IMR-90 (cell line): ENCODE measurements at regions not wholly inside any gene's neighbourhood (a gene's known extent, or its start where the extent isn't known, plus 50 kb on each side); places are given as distances from the start of the nearest gene placed in this dataset.

Source experiments
- ATAC-seq: fragments of 200-7000 bp; cut with Tn5 transposase; 2 replicates; pipeline ENCODE4 v1.9.1; 2020; ENCODE audit warnings: low read depth, mild to moderate bottlenecking, moderate library complexity
- BruUV-seq: library from RNA; stranded (reverse); fragments of 400-500 nt; replicated peaks from 2 replicates; lab custom pipeline; 2021; lab: Mats Ljungman, UMichigan
- CTCF ChIA-PET: fragments of 300-600 bp; formaldehyde crosslinking; extraction: SDS; loops from one replicate; lab custom pipeline; 2021; ENCODE audit warnings: antibody characterized with exemption; lab: Yijun Ruan, JAX
- POLR2A ChIA-PET: fragments of 300-600 bp; sonication (Branson Sonifier 250); formaldehyde crosslinking; loops from one replicate; lab custom pipeline; 2022; ENCODE audit warnings: antibody characterized with exemption; ENCODE audit not compliant: unreplicated experiment; lab: Charles Lee
- DNase-seq: peaks from one replicate; pipeline ENCODE4 v3.0.0; 2013
- H2AFZ ChIP-seq: replicated peaks from 2 replicates; pipeline ENCODE3; 2013; ENCODE audit warnings: low read length, mild to moderate bottlenecking; ENCODE audit not compliant: poor library complexity
- H2AK5ac ChIP-seq: 2 replicates; pipeline ENCODE4 v1.6.1; 2013; ENCODE audit warnings: low read depth, low read length, inconsistent platforms
- H2AK9ac ChIP-seq: replicated peaks from 2 replicates; pipeline ENCODE3; 2013; ENCODE audit warnings: mild to moderate bottlenecking, low read depth, low read length, moderate library complexity; ENCODE audit not compliant: poor library complexity
- H2BK120ac ChIP-seq: 2 replicates; pipeline ENCODE4 v1.6.1; 2013; ENCODE audit warnings: low read depth, low read length, inconsistent platforms
- H2BK15ac ChIP-seq: 3 replicates; pipeline ENCODE4 v1.6.1; 2013; ENCODE audit warnings: low read depth, low read length, inconsistent platforms
- H2BK20ac ChIP-seq: 2 replicates; pipeline ENCODE4 v1.6.1; 2013; ENCODE audit warnings: low read depth, mild to moderate bottlenecking, inconsistent platforms, low read length, moderate library complexity
- H2BK5ac ChIP-seq: 2 replicates; pipeline ENCODE4 v1.6.1; 2013; ENCODE audit warnings: mild to moderate bottlenecking, low read depth, low read length, inconsistent platforms; ENCODE audit not compliant: poor library complexity, severe bottlenecking
- H3K14ac ChIP-seq: replicated peaks from 2 replicates; pipeline ENCODE4 v1.6.1; 2013; ENCODE audit warnings: low read depth, low read length, inconsistent platforms
- H3K18ac ChIP-seq: 2 replicates; pipeline ENCODE4 v1.6.1; 2013; ENCODE audit warnings: low read depth, low read length, control low read depth
- H3K23ac ChIP-seq: 2 replicates; pipeline ENCODE4 v1.6.1; 2013; ENCODE audit warnings: low read depth, low read length, inconsistent platforms
- H3K27ac ChIP-seq: 2 replicates; pipeline ENCODE4 v1.5.1; 2013; ENCODE audit warnings: mild to moderate bottlenecking, control low read depth, low read length; ENCODE audit not compliant: insufficient read depth
- H3K27me3 ChIP-seq: 2 replicates; pipeline ENCODE4 v1.6.1; 2013; ENCODE audit warnings: low read length; ENCODE audit not compliant: control insufficient read depth, insufficient read depth
- H3K36me3 ChIP-seq: 2 replicates; pipeline ENCODE4 v1.6.1; 2013; ENCODE audit warnings: low read length, mixed read lengths; ENCODE audit not compliant: control insufficient read depth, insufficient read depth
- H3K4ac ChIP-seq: 2 replicates; pipeline ENCODE4 v1.6.1; 2013; ENCODE audit warnings: low read depth, low read length, inconsistent platforms
- H3K4me1 ChIP-seq: 2 replicates; pipeline ENCODE4 v1.6.1; 2013; ENCODE audit warnings: low read length, mixed read lengths; ENCODE audit not compliant: control insufficient read depth, insufficient read depth
- H3K4me2 ChIP-seq: 2 replicates; pipeline ENCODE4 v1.6.1; 2013; ENCODE audit warnings: low read depth, mild to moderate bottlenecking, control low read depth, low read length, moderate library complexity
- H3K4me3 ChIP-seq: 2 replicates; pipeline ENCODE4 v1.5.1; 2013; ENCODE audit warnings: low read depth, mild to moderate bottlenecking, control low read depth, low read length, moderate library complexity; ENCODE audit not compliant: insufficient read depth
- H3K56ac ChIP-seq: 2 replicates; pipeline ENCODE4 v1.6.1; 2013; ENCODE audit warnings: low read length, inconsistent platforms; ENCODE audit not compliant: insufficient read depth; ENCODE audit errors: extremely low read depth
- H3K79me1 ChIP-seq, 2 experiments: 2 replicates each; pipeline ENCODE4 v1.6.1; 2013; ENCODE audit warnings: low read length in 2 of 2, inconsistent platforms in 1 of 2, low read depth in 1 of 2
- H3K9ac ChIP-seq: 2 replicates; pipeline ENCODE4 v1.6.1; 2013; ENCODE audit warnings: low read depth, low read length, control low read depth
- H3K9me1 ChIP-seq: 2 replicates; pipeline ENCODE4 v1.6.1; 2013; ENCODE audit warnings: low read length, inconsistent platforms; ENCODE audit not compliant: insufficient read depth
- H3K9me3 ChIP-seq: 2 replicates; pipeline ENCODE4 v1.6.1; 2013; ENCODE audit warnings: low read length; ENCODE audit not compliant: control insufficient read depth, insufficient read depth
- H4K20me1 ChIP-seq: 2 replicates; pipeline ENCODE4 v1.6.1; 2013; ENCODE audit warnings: low read length, inconsistent platforms; ENCODE audit not compliant: insufficient read depth
- H4K5ac ChIP-seq: 2 replicates; pipeline ENCODE4 v1.6.1; 2013; ENCODE audit warnings: mild to moderate bottlenecking, low read depth, low read length, control low read depth
- H4K8ac ChIP-seq, 2 experiments: 2 replicates each; pipeline ENCODE4 v1.6.1; 2013; ENCODE audit warnings: low read depth in 2 of 2, low read length in 2 of 2, control low read depth in 1 of 2, inconsistent platforms in 1 of 2
- H4K91ac ChIP-seq: 2 replicates; pipeline ENCODE4 v1.6.1; 2013; ENCODE audit warnings: low read depth, low read length, inconsistent platforms; ENCODE audit not compliant: insufficient read depth
- MXI1 ChIP-seq: IDR thresholded peaks from 2 replicates; pipeline ENCODE4 v1.6.1; 2012; ENCODE audit warnings: low read depth, mild to moderate bottlenecking, low read length, moderate library complexity, borderline replicate concordance
- RCOR1 ChIP-seq: IDR thresholded peaks from 2 replicates; pipeline ENCODE4 v1.6.1; 2012; ENCODE audit warnings: mild to moderate bottlenecking, low read length, improper control_type of control experiment; ENCODE audit not compliant: insufficient replicate concordance
- SMC3 ChIP-seq: fragments of 150-350 bp; IDR thresholded peaks from 2 replicates; pipeline ENCODE4 v1.6.1; 2016; ENCODE audit warnings: low read depth, mild to moderate bottlenecking, antibody characterized with exemption, low read length, moderate library complexity
- WGBS, 2 experiments: methylation state at CpG; one replicate each; pipeline versions ENCODE4 v1.1.5 to v1.1.7; 2013; ENCODE audit warnings: missing lambda C conversion rate in 2 of 2; ENCODE audit not compliant: insufficient read length in 1 of 2; ENCODE audit errors: extremely low coverage in 2 of 2; 5-methylcytosine and 5-hydroxymethylcytosine counted together
- dilution Hi-C: fragments of 300-500 bp; cut with HindIII; formaldehyde crosslinking; loops from one replicate; pipeline ENCODE4 v1.14.3; 2018; ENCODE audit warnings: low sequenced_read_pairs; ENCODE audit not compliant: unreplicated experiment
- in situ Hi-C: fragments of 300-500 bp; cut with MboI; formaldehyde crosslinking; loops from 3 replicates; pipeline ENCODE4 v1.14.3; 2019; ENCODE audit warnings: low sequenced_read_pairs, inconsistent platforms, mixed read lengths
- intact Hi-C: fragments of 100-400 bp; cut with micrococcal nuclease; formaldehyde crosslinking; loops from 2 replicates; pipeline ENCODE4 v1.10.0; 2022

GRCh38 chr2:194674043-194674442 is 983.0 kb upstream of the SLC39A10 start:
- H4K8ac ChIP-seq, result no peak overlapping the region
- H3K4ac ChIP-seq, result no peak overlapping the region
- no peaks in the 10 kb centered on the region for H4K20me1 ChIP-seq
- no peak overlapping the region for H3K27ac ChIP-seq
- dilution Hi-C loops (no loop called here), in situ Hi-C loops (no loop called here), intact Hi-C loops (no loop called here)
- H3K14ac ChIP-seq, result no peak overlapping the region
- no peak overlapping the region for H3K23ac ChIP-seq
- ATAC-seq (no peak), DNase-seq (no peak)
- no peak overlapping the region for H2BK20ac ChIP-seq
- no peak overlapping the region for H3K4me2 ChIP-seq
- no peak overlapping the region for H3K4me3 ChIP-seq
- ChIA-PET CTCF (no interaction called here), POLR2A (no interaction called here)
- no peak overlapping the region for H2AK9ac ChIP-seq
- no peaks in the 10 kb centered on the region for H3K9me1 ChIP-seq
- H2BK15ac ChIP-seq, result no peak overlapping the region
- H2BK5ac ChIP-seq, result no peak overlapping the region
- H3K18ac ChIP-seq, result no peak overlapping the region
- no peak overlapping the region for H4K5ac ChIP-seq
- no peak overlapping the region for H4K91ac ChIP-seq
- H3K56ac ChIP-seq, result no peak overlapping the region
- no peaks in the 10 kb centered on the region for H3K79me1 ChIP-seq
- no peaks in the 10 kb centered on the region for H3K4me1 ChIP-seq
- no peaks in the 10 kb centered on the region for H3K27me3 ChIP-seq
- no peak overlapping the region for H3K9ac ChIP-seq
- H2AFZ ChIP-seq, result no peak overlapping the region
- no CpG with 5 or more reads among the region's 1 CpG for WGBS, 2 experiments
- H2AK5ac ChIP-seq, result no peak overlapping the region
- H3K9me3 ChIP-seq, result peaks cover 8% of the 10 kb centered on the region
- no TSS peak for BruUV-seq
- no peak overlapping the region for H2BK120ac ChIP-seq
- no peak for TF ChIP-seq RCOR1
- TF ChIP-seq SMC3, result no peak
- no peak for TF ChIP-seq MXI1
- H3K36me3 ChIP-seq, result no peaks in the 10 kb centered on the region
